Left lung (tissue), 4 donors: ENCODE measurements at regions not wholly inside any gene's neighbourhood (a gene's known extent, or its start where the extent isn't known, plus 50 kb on each side); places are given as distances from the start of the nearest gene placed in this dataset.

Source experiments
- ATAC-seq: fragments of 200-7000 bp; cut with Tn5 transposase; one replicate; pipeline ENCODE4 v1.9.1; 2020; ENCODE audit warnings: moderate library complexity
- DNase-seq, 4 donors: peaks; one replicate each; pipeline ENCODE4 v3.0.0-alpha.2; 2013 to 2020
- H3K27ac ChIP-seq, 2 donors: fragments of 200-600 bp; sonication (generic) in 1 of 2; one replicate each; pipeline versions ENCODE4 v1.5.0 to v1.8.0; 2020 to 2021
- H3K27me3 ChIP-seq, 2 donors: fragments of 200-600 bp; sonication (generic) in 1 of 2; one replicate each; pipeline versions ENCODE4 v1.5.0 to v1.8.0; 2020 to 2021
- H3K36me3 ChIP-seq, 2 donors: fragments of 200-600 bp; sonication (generic) in 1 of 2; one replicate each; pipeline versions ENCODE4 v1.5.0 to v1.8.0; 2020 to 2021
- H3K4me1 ChIP-seq, 2 donors: fragments of 200-600 bp; one replicate each; pipeline ENCODE4 v1.8.0; 2021
- H3K4me3 ChIP-seq, 2 donors: fragments of 200-600 bp; sonication (generic) in 1 of 2; one replicate each; pipeline versions ENCODE4 v1.5.0 to v1.8.0; 2020 to 2021; ENCODE audit warnings: mild to moderate bottlenecking in 1 of 2
- H3K9me3 ChIP-seq, 2 donors: fragments of 200-600 bp; sonication (generic) in 1 of 2; one replicate each; pipeline versions ENCODE4 v1.5.0 to v1.8.0; 2020 to 2021
- CTCF ChIP-seq, 2 donors: fragments of 200-600 bp; sonication (generic) in 1 of 2; IDR thresholded peaks; one replicate each; pipeline versions ENCODE4 v1.5.0 to v1.8.0; 2021; ENCODE audit warnings: antibody characterized with exemption in 2 of 2
- intact Hi-C, 2 donors: fragments of 100-400 bp; cut with DNase I; formaldehyde crosslinking; loops; one replicate each; pipeline versions ENCODE4 v1.11.2 to v1.14.2; 2022
- donor health status: DM: no; HTN: yes; CAD: no.
- donor health status: DM: no; HTN: no; CAD: no.

- DNase-seq (no peak), ATAC-seq (no peak)
- Histone ChIP-seq H3K4me1 (no peaks in the 10 kb centered on the region), H3K4me3 (no peak overlapping the region), H3K36me3 (no peaks in the 10 kb centered on the region), H3K9me3 (no peaks in the 10 kb centered on the region), H3K27ac (no peak overlapping the region), H3K27me3 (peaks cover 0 to 22% of the 10 kb centered on the region in 2 donors)
- TF ChIP-seq CTCF (IDR thresholded peaks at IDR 0.05): no peak
- intact Hi-C loops: no loop called here
Observed at GRCh38 chr14:104271391-104271790, 133.0 kb downstream of the KIF26A start.

GRCh38 chr14:104274806-104275205 lies 136.4 kb downstream of the KIF26A start:
- Histone ChIP-seq H3K27ac (no peak overlapping the region), H3K27me3 (peaks cover 0 to 47% of the 10 kb centered on the region in 2 donors), H3K4me3 (no peak overlapping the region), H3K4me1 (no peaks in the 10 kb centered on the region), H3K36me3 (no peaks in the 10 kb centered on the region), H3K9me3 (no peaks in the 10 kb centered on the region)
- ATAC-seq (no peak), DNase-seq (peak in 2 of 4 donors; percentile 24 to 26)
- intact Hi-C loops: no loop called here
- TF ChIP-seq CTCF (IDR thresholded peaks at IDR 0.05): no peak

GRCh38 chr14:104277416-104278213 lies 139.2 kb downstream of the KIF26A start:
- H3K4me3 ChIP-seq: no peak overlapping the region
- DNase-seq: peak in 2 of 4 donors; percentile 24 to 68
- H3K9me3 ChIP-seq: no peaks in the 10 kb centered on the region
- peaks cover 0 to 47% of the 10 kb centered on the region in 2 donors for H3K27me3 ChIP-seq
- H3K27ac ChIP-seq: no peak overlapping the region
- no peak for TF ChIP-seq CTCF (IDR thresholded peaks at IDR 0.05)
- H3K36me3 ChIP-seq: no peaks in the 10 kb centered on the region
- intact Hi-C loops: no loop called here
- H3K4me1 ChIP-seq: no peaks in the 10 kb centered on the region
- ATAC-seq: no peak

- no peak for TF ChIP-seq CTCF (IDR thresholded peaks at IDR 0.05)
- H3K9me3 ChIP-seq: no peaks in the 10 kb centered on the region
- H3K27me3 ChIP-seq: peaks cover 0 to 47% of the 10 kb centered on the region in 2 donors
- ATAC-seq (no peak), DNase-seq (peak in 1 of 4 donors; percentile 20)
- no peak overlapping the region for H3K4me3 ChIP-seq
- no peaks in the 10 kb centered on the region for H3K36me3 ChIP-seq
- no peak overlapping the region for H3K27ac ChIP-seq
- intact Hi-C loops: no loop called here
- no peaks in the 10 kb centered on the region for H3K4me1 ChIP-seq
Observed at GRCh38 chr14:104278214-104278534, 139.8 kb downstream of the KIF26A start.

- no peak for ATAC-seq
- H3K36me3 ChIP-seq: no peaks in the 10 kb centered on the region
- peaks cover 0 to 34% of the 10 kb centered on the region in 2 donors for H3K27me3 ChIP-seq
- H3K4me1 ChIP-seq: no peaks in the 10 kb centered on the region
- H3K9me3 ChIP-seq: no peaks in the 10 kb centered on the region
- intact Hi-C loops: no loop called here
- peak in 2 of 4 donors; percentile 30 to 69 for DNase-seq
- no peak overlapping the region for H3K4me3 ChIP-seq
- no peak overlapping the region for H3K27ac ChIP-seq
- no peak for TF ChIP-seq CTCF (IDR thresholded peaks at IDR 0.05)
Observed at GRCh38 chr14:104280085-104280901, 141.9 kb downstream of the KIF26A start.
